GM18508 (cell line): ENCODE measurements at regions not wholly inside any gene's neighbourhood (a gene's known extent, or its start where the extent isn't known, plus 50 kb on each side); places are given as distances from the start of the nearest gene placed in this dataset.

Source experiments
- ATAC-seq: cut with Tn5 transposase; IDR thresholded peaks from one replicate; pipeline ENCODE4 v1.9.1; 2021; ENCODE audit warnings: moderate number of reproducible peaks; ENCODE audit not compliant: insufficient read depth, unreplicated experiment

DNA sequence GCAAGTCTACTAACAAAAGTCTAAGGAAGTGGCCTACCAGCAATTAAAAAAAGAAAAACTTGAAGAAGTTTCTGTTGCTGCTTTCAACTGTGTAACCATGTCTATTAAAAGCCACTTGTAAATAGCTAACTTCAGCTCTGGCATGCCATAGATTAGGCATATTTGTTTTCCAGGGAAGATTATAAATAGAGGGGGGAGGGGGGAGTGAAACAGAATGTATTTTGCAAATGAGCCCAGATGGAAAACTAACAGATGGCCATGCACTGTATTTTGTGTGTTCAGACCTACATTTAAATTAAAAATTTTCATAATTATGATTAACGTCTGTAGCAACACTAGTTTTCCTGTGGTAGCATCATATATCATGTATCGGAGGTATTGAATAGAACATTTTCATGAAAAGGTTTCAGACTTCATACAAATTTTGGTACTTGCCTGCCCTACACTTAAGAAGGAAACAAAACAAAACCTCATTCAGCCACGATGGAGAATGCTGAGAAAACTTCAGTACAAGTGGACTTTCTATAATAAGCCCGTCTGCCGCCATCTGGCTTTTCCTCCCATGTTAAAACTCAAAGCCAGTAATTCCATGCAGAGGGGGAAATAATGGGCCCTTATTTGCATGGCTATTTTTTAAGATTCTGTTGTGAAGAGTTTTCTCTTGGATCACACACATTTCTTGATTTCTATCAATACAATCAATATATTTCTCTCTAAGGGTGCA lies 220.4 kb upstream of the SMARCA2 start:
- ATAC-seq = no peak

GRCh38 chr9:1804128-1804865 lies 210.8 kb upstream of the SMARCA2 start:
- no peak for ATAC-seq

- no peak for ATAC-seq
Observed at GRCh38 chr9:1829719-1830118, 185.4 kb upstream of the SMARCA2 start.

DNA sequence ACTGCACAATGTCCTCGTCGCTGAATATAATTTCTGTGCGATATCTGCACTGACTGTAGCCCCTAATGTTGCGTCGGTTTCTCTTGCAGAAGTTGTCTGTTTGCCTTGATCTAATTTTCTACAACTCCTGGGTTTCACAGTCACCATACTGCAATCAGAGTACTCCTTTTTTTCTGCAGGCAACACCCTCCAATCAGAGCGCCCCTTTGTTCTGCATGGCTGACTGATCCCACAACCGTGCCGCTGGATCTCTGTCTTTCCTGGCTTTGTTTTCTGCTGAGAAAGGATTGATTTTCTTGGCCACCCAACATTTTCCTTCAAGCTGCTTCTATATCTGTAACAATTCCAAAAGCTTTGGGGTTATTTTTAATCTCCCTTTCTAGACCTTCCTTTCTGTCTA lies 182.2 kb upstream of the SMARCA2 start:
- ATAC-seq = no peak

DNA sequence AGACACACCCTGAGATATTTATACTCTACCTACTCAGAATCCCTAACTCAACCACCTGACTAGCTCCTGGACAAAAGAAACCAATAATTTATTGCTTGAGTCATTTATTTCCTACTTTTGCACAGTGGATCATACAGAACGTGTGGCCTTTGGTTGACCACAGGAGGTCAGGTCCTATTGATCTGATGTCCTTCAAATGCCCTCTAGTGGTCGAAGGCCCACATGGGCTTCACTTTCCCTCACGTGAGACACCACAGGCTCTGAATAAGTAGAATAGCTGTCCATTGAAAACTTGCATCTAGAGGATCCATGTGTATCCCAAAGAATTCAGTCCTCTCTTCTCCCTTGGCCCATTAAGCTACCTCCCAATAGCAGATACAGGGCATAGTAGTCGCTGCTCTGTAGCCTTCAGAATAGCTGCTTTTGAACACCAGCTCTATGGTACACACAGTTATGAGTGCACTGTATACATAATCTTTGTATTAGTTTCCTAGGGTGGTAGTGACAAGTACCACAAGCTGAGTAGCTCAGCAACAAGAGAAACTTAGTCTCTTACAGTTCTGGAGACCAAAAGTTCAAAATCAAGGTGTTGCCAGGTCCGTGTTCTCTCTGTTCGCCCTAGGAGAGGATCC lies 177.6 kb upstream of the SMARCA2 start:
- ATAC-seq = peak; percentile 66

DNA sequence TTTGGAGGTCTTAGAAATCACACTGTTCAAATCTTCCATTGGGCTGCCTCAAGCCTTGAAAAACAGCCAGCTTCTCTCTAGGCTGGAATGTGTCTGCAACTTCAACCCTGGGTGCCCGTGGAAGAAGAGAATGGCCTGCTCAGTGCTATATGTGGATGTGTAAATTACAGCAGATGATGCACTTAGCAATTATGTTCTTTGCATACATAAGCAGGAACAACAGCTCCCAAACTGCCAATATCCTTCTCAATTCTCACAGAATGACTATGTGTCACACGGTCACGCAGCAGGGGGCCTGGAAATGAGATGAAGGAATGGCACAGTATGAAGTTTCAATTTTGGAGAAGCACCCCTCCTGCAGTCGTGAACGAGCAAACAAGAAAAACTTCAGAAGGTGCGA lies 175.2 kb upstream of the SMARCA2 start:
- no peak for ATAC-seq

DNA sequence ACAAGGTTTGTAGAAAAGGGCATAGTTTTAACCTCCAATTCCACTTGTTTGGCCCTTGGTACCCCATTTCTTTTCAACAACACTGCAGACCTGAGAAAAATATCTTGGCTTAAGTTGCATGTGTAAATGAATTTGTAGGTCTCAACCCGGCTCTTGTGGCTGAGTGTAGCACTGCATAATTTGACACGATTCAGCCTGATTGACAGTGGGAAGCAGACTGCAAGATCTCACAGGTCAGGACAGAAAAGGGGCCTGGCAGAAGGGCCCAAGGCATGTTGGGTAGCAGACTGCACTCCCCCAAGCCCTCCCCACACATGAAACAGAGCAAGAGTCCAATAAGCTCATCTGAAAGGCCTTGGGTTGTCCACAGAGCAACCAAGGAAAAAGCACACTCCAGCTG lies 169.7 kb upstream of the SMARCA2 start:
- no peak for ATAC-seq

- no peak for ATAC-seq
Observed at GRCh38 chr9:1855726-1856125, 159.4 kb upstream of the SMARCA2 start.

DNA sequence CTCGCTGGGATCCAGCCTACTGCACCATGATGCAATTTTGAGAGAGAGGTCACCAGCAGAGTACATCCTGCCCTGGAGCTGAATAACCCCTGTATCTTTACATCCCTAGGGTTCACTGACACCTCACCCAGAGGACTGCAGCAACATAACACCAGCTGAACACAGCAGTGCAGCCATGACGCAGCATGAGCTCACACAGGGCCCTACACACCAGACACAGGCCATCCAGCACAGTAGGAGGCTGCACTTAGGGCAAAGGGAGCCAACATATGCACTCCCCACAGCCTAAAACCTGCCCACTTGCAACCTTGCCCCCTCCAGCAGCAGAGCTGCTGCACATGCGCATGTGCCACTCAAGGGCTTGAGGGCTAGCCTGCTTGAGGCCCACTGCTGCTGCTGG lies 157.3 kb upstream of the SMARCA2 start:
- no peak for ATAC-seq

- ATAC-seq = peak; percentile 91
Observed at GRCh38 chr9:1869843-1870242, 145.3 kb upstream of the SMARCA2 start.

- ATAC-seq = no peak
Observed at GRCh38 chr9:1870915-1871314, 144.2 kb upstream of the SMARCA2 start.

- no peak for ATAC-seq
Observed at GRCh38 chr9:1871626-1872419, 143.3 kb upstream of the SMARCA2 start.

DNA sequence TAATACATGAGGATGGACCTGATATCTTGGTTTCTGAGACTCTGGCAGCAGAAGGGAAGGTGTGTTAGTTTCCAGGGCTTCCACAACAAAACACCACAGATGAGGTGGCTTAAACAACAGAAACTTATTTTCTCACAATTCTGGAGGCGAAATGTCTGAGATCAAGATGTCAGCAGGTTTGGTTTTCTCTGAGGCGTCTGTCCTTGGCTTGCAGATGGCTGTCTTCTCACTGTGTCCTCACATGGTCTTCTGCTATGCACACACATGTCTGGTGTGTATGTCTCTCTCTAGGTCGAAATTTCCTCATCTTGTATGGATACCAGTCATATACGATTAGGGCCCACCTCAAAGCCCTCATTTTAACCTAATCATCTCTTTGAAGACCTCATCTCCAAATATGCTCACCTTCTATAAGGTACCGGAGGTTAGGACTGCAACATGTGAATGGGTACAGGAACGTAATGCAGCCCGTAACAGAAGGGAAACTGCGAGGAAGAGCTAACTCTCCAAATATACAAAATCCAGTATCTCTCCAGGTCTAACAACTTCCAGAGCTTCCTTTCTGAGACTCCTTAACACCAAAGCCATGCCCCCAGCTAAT lies 139.8 kb upstream of the SMARCA2 start:
- ATAC-seq = no peak

- ATAC-seq = peak; percentile 44
Observed at GRCh38 chr9:1875921-1876448, 139.2 kb upstream of the SMARCA2 start.

GRCh38 chr9:1876891-1877496 lies 138.2 kb upstream of the SMARCA2 start:
- no peak for ATAC-seq

DNA sequence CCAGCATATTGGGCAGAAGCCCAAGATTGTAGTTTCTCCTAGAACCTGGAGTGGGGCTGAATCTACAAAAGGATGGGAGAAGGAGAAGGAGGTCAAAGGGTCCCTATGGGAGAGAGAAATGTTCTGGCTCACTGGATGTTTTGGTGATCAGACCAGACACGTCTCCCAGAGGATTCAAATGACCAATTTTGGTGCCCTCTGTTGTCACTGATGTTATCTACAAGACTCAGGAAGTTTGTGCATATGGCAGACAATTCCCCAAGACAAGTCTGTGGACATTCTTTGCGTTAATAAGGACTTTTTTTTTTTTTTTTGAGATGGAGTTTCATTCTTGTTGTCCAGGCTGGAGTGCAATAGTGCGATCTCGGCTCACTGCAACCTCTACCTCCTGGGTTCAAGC lies 137.2 kb upstream of the SMARCA2 start:
- no peak for ATAC-seq

- no peak for ATAC-seq
Observed at GRCh38 chr9:1878811-1879210, 136.3 kb upstream of the SMARCA2 start.

DNA sequence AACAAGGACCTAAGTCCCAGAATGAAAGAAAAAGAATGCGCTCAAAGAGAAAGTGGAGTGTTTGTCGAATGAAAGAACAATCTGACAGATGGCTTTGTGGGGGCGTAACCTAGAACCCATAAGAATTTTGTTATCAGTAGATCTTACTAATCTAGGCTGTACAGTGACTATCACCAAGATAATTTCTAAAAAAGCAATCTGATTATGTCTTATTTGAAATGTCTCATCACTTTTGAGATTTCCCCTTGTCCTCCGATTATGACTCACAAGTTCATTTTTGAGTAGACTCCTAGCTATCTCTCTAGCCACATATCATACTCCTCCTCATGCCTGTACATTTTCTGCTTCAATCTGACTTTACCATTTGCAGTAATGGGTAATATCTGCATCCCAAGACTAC lies 135.6 kb upstream of the SMARCA2 start:
- peak; percentile 31 for ATAC-seq

DNA sequence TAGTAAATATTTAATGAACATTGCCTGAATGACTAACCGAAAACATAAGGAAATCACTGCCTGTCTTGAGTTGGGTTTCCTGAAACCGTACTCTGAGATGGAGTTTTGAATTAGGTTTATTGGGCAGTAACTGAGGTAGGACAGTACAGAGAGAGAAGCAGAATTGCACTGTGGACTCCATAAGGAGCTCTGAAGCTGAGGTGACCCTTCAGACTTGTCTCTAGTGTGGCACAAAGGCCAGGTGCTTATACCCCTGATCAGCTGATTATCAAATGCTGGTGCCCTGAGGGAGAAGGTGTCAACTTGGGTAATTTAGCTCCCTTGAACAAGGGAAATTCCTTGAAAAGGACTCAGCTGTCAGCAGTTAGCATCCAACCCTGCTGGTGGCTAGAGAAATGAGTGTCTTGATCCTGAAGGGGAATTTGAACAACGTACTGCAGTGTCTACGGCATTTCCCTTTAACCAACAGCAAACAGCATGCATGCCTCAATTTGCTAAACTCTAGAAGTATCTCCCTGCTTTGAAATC lies 135.0 kb upstream of the SMARCA2 start:
- ATAC-seq = no peak
